Activated naive CD8-positive, alpha-beta T cell (primary cell): ENCODE measurements at regions not wholly inside any gene's neighbourhood (a gene's known extent, or its start where the extent isn't known, plus 50 kb on each side); places are given as distances from the start of the nearest gene placed in this dataset.

ENCODE experiments used
- H3K27ac Mint-ChIP-seq: one replicate; pipeline ENCODE4 v1.8.0; 2021; ENCODE audit warnings: mixed read lengths
- H3K27me3 Mint-ChIP-seq: one replicate; pipeline ENCODE4 v1.8.0; 2021; ENCODE audit warnings: mixed read lengths
- H3K36me3 Mint-ChIP-seq: one replicate; pipeline ENCODE4 v1.8.0; 2021; ENCODE audit warnings: mixed read lengths
- H3K4me1 Mint-ChIP-seq: one replicate; pipeline ENCODE4 v1.8.0; 2021; ENCODE audit warnings: low read depth, mixed read lengths
- H3K4me3 Mint-ChIP-seq: one replicate; pipeline ENCODE4 v1.8.0; 2021; ENCODE audit warnings: mild to moderate bottlenecking, mixed read lengths
- H3K9me3 Mint-ChIP-seq: one replicate; pipeline ENCODE4 v1.8.0; 2021; ENCODE audit warnings: low read depth, mixed read lengths

- Mint-ChIP-seq H3K4me1 (no peaks in the 10 kb centered on the region), H3K36me3 (no peaks in the 10 kb centered on the region), H3K9me3 (peaks cover 9% of the 10 kb centered on the region), H3K4me3 (no peak overlapping the region), H3K27ac (no peak overlapping the region), H3K27me3 (no peaks in the 10 kb centered on the region)
Measured at GRCh38 chr9:23438299-23438907, 387.6 kb downstream of the ELAVL2 start.

GRCh38 chr9:23441275-23441674 lies 384.8 kb downstream of the ELAVL2 start:
- no peak overlapping the region for H3K27ac Mint-ChIP-seq
- no peak overlapping the region for H3K4me3 Mint-ChIP-seq
- H3K9me3 Mint-ChIP-seq, result peaks cover 12% of the 10 kb centered on the region
- H3K27me3 Mint-ChIP-seq, result no peaks in the 10 kb centered on the region
- no peaks in the 10 kb centered on the region for H3K4me1 Mint-ChIP-seq
- no peaks in the 10 kb centered on the region for H3K36me3 Mint-ChIP-seq

GRCh38 chr9:23444658-23445057 lies 381.4 kb downstream of the ELAVL2 start:
- Mint-ChIP-seq H3K36me3 (no peaks in the 10 kb centered on the region), H3K4me3 (no peak overlapping the region), H3K4me1 (no peaks in the 10 kb centered on the region), H3K27me3 (no peaks in the 10 kb centered on the region), H3K27ac (no peak overlapping the region), H3K9me3 (peaks cover 19% of the 10 kb centered on the region)

- peaks cover 10% of the 10 kb centered on the region for H3K9me3 Mint-ChIP-seq
- H3K4me3 Mint-ChIP-seq, result no peak overlapping the region
- H3K27me3 Mint-ChIP-seq, result no peaks in the 10 kb centered on the region
- no peaks in the 10 kb centered on the region for H3K4me1 Mint-ChIP-seq
- no peak overlapping the region for H3K27ac Mint-ChIP-seq
- no peaks in the 10 kb centered on the region for H3K36me3 Mint-ChIP-seq
Measured at GRCh38 chr9:23447166-23447565, 378.9 kb downstream of the ELAVL2 start.

- no peak overlapping the region for H3K27ac Mint-ChIP-seq
- no peaks in the 10 kb centered on the region for H3K4me1 Mint-ChIP-seq
- no peaks in the 10 kb centered on the region for H3K27me3 Mint-ChIP-seq
- peaks cover 10% of the 10 kb centered on the region for H3K9me3 Mint-ChIP-seq
- no peak overlapping the region for H3K4me3 Mint-ChIP-seq
- H3K36me3 Mint-ChIP-seq, result no peaks in the 10 kb centered on the region
Measured at GRCh38 chr9:23447944-23448343, 378.1 kb downstream of the ELAVL2 start.

GRCh38 chr9:23451802-23452418 lies 374.1 kb downstream of the ELAVL2 start:
- no peaks in the 10 kb centered on the region for H3K27me3 Mint-ChIP-seq
- H3K4me1 Mint-ChIP-seq, result no peaks in the 10 kb centered on the region
- H3K9me3 Mint-ChIP-seq, result peaks cover 7% of the 10 kb centered on the region
- no peak overlapping the region for H3K27ac Mint-ChIP-seq
- no peaks in the 10 kb centered on the region for H3K36me3 Mint-ChIP-seq
- no peak overlapping the region for H3K4me3 Mint-ChIP-seq

GRCh38 chr9:23464275-23464674 lies 361.8 kb downstream of the ELAVL2 start:
- H3K27me3 Mint-ChIP-seq, result no peaks in the 10 kb centered on the region
- no peaks in the 10 kb centered on the region for H3K36me3 Mint-ChIP-seq
- peaks cover 16% of the 10 kb centered on the region for H3K9me3 Mint-ChIP-seq
- no peak overlapping the region for H3K27ac Mint-ChIP-seq
- no peak overlapping the region for H3K4me3 Mint-ChIP-seq
- H3K4me1 Mint-ChIP-seq, result no peaks in the 10 kb centered on the region

GRCh38 chr9:23467276-23467675 lies 358.8 kb downstream of the ELAVL2 start:
- Mint-ChIP-seq H3K36me3 (no peaks in the 10 kb centered on the region), H3K4me3 (no peak overlapping the region), H3K4me1 (no peaks in the 10 kb centered on the region), H3K27ac (no peak overlapping the region), H3K27me3 (no peaks in the 10 kb centered on the region), H3K9me3 (peaks cover 17% of the 10 kb centered on the region)

- H3K27me3 Mint-ChIP-seq, result no peaks in the 10 kb centered on the region
- no peaks in the 10 kb centered on the region for H3K9me3 Mint-ChIP-seq
- H3K4me3 Mint-ChIP-seq, result no peak overlapping the region
- H3K4me1 Mint-ChIP-seq, result no peaks in the 10 kb centered on the region
- H3K36me3 Mint-ChIP-seq, result no peaks in the 10 kb centered on the region
- no peak overlapping the region for H3K27ac Mint-ChIP-seq
Measured at GRCh38 chr9:23477908-23478307, 348.1 kb downstream of the ELAVL2 start.

- H3K27ac Mint-ChIP-seq, result no peak overlapping the region
- H3K36me3 Mint-ChIP-seq, result no peaks in the 10 kb centered on the region
- H3K9me3 Mint-ChIP-seq, result no peaks in the 10 kb centered on the region
- no peaks in the 10 kb centered on the region for H3K4me1 Mint-ChIP-seq
- no peak overlapping the region for H3K4me3 Mint-ChIP-seq
- no peaks in the 10 kb centered on the region for H3K27me3 Mint-ChIP-seq
Measured at GRCh38 chr9:23483566-23483965, 342.5 kb downstream of the ELAVL2 start.

- Mint-ChIP-seq H3K36me3 (no peaks in the 10 kb centered on the region), H3K27me3 (no peaks in the 10 kb centered on the region), H3K27ac (no peak overlapping the region), H3K4me1 (no peaks in the 10 kb centered on the region), H3K9me3 (no peaks in the 10 kb centered on the region), H3K4me3 (no peak overlapping the region)
Measured at GRCh38 chr9:23492126-23493002, 333.7 kb downstream of the ELAVL2 start.

- H3K4me1 Mint-ChIP-seq, result no peaks in the 10 kb centered on the region
- no peak overlapping the region for H3K27ac Mint-ChIP-seq
- no peak overlapping the region for H3K4me3 Mint-ChIP-seq
- H3K9me3 Mint-ChIP-seq, result no peaks in the 10 kb centered on the region
- H3K36me3 Mint-ChIP-seq, result no peaks in the 10 kb centered on the region
- H3K27me3 Mint-ChIP-seq, result no peaks in the 10 kb centered on the region
Measured at GRCh38 chr9:23493219-23493618, 332.8 kb downstream of the ELAVL2 start.

GRCh38 chr9:23496489-23497136 lies 329.4 kb downstream of the ELAVL2 start:
- H3K4me3 Mint-ChIP-seq, result no peak overlapping the region
- H3K36me3 Mint-ChIP-seq, result no peaks in the 10 kb centered on the region
- no peaks in the 10 kb centered on the region for H3K27me3 Mint-ChIP-seq
- H3K9me3 Mint-ChIP-seq, result peaks cover 4% of the 10 kb centered on the region
- no peaks in the 10 kb centered on the region for H3K4me1 Mint-ChIP-seq
- H3K27ac Mint-ChIP-seq, result no peak overlapping the region

GRCh38 chr9:23497137-23497504 lies 328.9 kb downstream of the ELAVL2 start:
- Mint-ChIP-seq H3K9me3 (peaks cover 5% of the 10 kb centered on the region), H3K4me3 (no peak overlapping the region), H3K4me1 (no peaks in the 10 kb centered on the region), H3K27ac (no peak overlapping the region), H3K27me3 (no peaks in the 10 kb centered on the region), H3K36me3 (no peaks in the 10 kb centered on the region)

GRCh38 chr9:23502004-23502403 lies 324.0 kb downstream of the ELAVL2 start:
- Mint-ChIP-seq H3K27me3 (no peaks in the 10 kb centered on the region), H3K4me3 (no peak overlapping the region)

More at GRCh38 chr9:23502004-23502403, 324.0 kb downstream of the ELAVL2 start:
- Mint-ChIP-seq H3K4me1 (no peaks in the 10 kb centered on the region), H3K36me3 (no peaks in the 10 kb centered on the region), H3K9me3 (peaks cover 15% of the 10 kb centered on the region), H3K27ac (no peak overlapping the region)
